ENCODE measurements at regions not wholly inside any gene's neighbourhood (a gene's known extent, or its start where the extent isn't known, plus 50 kb on each side); places are given as distances from the start of the nearest gene placed in this dataset.

GRCh38 chr4:166280642-166281041, 407.6 kb downstream of the TLL1 start:
- Histone ChIP-seq H3K9me3 (no peaks in the 10 kb centered on the region), H3K27me3 (ENCODE audit: low read depth) (no peaks in the 10 kb centered on the region), H3K4me3 (no peak overlapping the region), H3K4me1 (no peaks in the 10 kb centered on the region), H3K27ac (no peak overlapping the region), H3K36me3 (no peaks in the 10 kb centered on the region)
- no peak for TF ChIP-seq CTCF (IDR thresholded peaks at IDR 0.05)
- no peak for ATAC-seq
- intact Hi-C loops (cut with DNase I): no loop called here
- DNase-seq: no peak

GRCh38 chr4:166282081-166282770, 409.2 kb downstream of the TLL1 start:
- H3K27ac ChIP-seq: no peak overlapping the region
- no peak for TF ChIP-seq CTCF (IDR thresholded peaks at IDR 0.05)
- H3K36me3 ChIP-seq: no peaks in the 10 kb centered on the region
- DNase-seq (no peak), ATAC-seq (no peak)
- H3K9me3 ChIP-seq: no peaks in the 10 kb centered on the region
- no peak overlapping the region for H3K4me3 ChIP-seq
- no peaks in the 10 kb centered on the region for H3K4me1 ChIP-seq
- no peaks in the 10 kb centered on the region for H3K27me3 ChIP-seq (ENCODE audit: low read depth)
- intact Hi-C loops (cut with DNase I): no loop called here

DNA sequence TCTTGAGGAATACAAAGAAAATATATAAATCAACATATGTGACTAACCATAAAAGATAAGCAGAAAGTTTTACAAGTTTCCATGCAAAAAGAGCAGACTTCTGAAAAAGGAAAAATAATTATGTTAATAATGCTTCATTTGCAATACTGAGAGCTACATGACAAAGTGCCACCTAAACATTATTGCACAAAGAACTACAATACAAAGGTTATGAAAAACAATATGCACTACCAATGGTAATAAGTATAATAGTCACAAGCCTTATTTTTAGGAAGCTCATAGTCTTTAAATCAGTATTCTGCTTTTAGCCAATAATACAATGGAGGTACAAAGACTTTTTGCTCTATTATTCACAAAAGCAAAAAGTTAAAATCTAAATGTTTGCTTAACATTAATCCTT, 411.2 kb downstream of the TLL1 start:
- DNase-seq: no peak
- no peak for TF ChIP-seq CTCF (IDR thresholded peaks at IDR 0.05)
- ATAC-seq: no peak
- Histone ChIP-seq H3K27ac (no peak overlapping the region), H3K4me3 (no peak overlapping the region), H3K4me1 (no peaks in the 10 kb centered on the region), H3K9me3 (no peaks in the 10 kb centered on the region), H3K27me3 (ENCODE audit: low read depth) (no peaks in the 10 kb centered on the region), H3K36me3 (no peaks in the 10 kb centered on the region)
- intact Hi-C loops (cut with DNase I): no loop called here

- no peak overlapping the region for H3K4me3 ChIP-seq
- no peaks in the 10 kb centered on the region for H3K4me1 ChIP-seq
- DNase-seq: no peak
- intact Hi-C loops (cut with DNase I): no loop called here
- no peak for TF ChIP-seq CTCF (IDR thresholded peaks at IDR 0.05)
- H3K9me3 ChIP-seq: no peaks in the 10 kb centered on the region
- H3K27ac ChIP-seq: no peak overlapping the region
- no peak for ATAC-seq
- H3K36me3 ChIP-seq: no peaks in the 10 kb centered on the region
- H3K27me3 ChIP-seq (ENCODE audit: low read depth): no peaks in the 10 kb centered on the region
Observed at GRCh38 chr4:166290426-166290825, 417.4 kb downstream of the TLL1 start.

GRCh38 chr4:166293556-166293955, 420.5 kb downstream of the TLL1 start:
- Histone ChIP-seq H3K27me3 (ENCODE audit: low read depth) (no peaks in the 10 kb centered on the region), H3K9me3 (no peaks in the 10 kb centered on the region), H3K27ac (no peak overlapping the region), H3K4me1 (no peaks in the 10 kb centered on the region), H3K4me3 (no peak overlapping the region), H3K36me3 (no peaks in the 10 kb centered on the region)
- intact Hi-C loops (cut with DNase I): no loop called here
- ATAC-seq (no peak), DNase-seq (no peak)
- no peak for TF ChIP-seq CTCF (IDR thresholded peaks at IDR 0.05)
